ENCODE measurements at regions not wholly inside any gene's neighbourhood (a gene's known extent, or its start where the extent isn't known, plus 50 kb on each side); places are given as distances from the start of the nearest gene placed in this dataset.

- no peak for TF ChIP-seq EP300 (IDR thresholded peaks at IDR 0.05; ENCODE audit: borderline replicate concordance)
- no peak for TF ChIP-seq REST (IDR thresholded peaks at IDR 0.05; ENCODE audit: low read depth)
- no peak for TF ChIP-seq MAX (IDR thresholded peaks at IDR 0.05)
- no peak for TF ChIP-seq YY1 (IDR thresholded peaks at IDR 0.05; ENCODE audit: low read depth)
- TF ChIP-seq TCF12 (IDR thresholded peaks at IDR 0.05; ENCODE audit: low read depth) = no peak
- no peak for TF ChIP-seq TEAD4 (IDR thresholded peaks at IDR 0.05)
- TF ChIP-seq RAD21 (IDR thresholded peaks at IDR 0.05; ENCODE audit: low read depth) = no peak
- no peak for TF ChIP-seq USF1 (IDR thresholded peaks at IDR 0.05)
- no peak for TF ChIP-seq CEBPB (IDR thresholded peaks at IDR 0.05)
These were observed 659.0 kb downstream of the EPM2A start for GRCh38 chr6:145076115-145076841.
